GM23338 (cell line): ENCODE measurements at regions not wholly inside any gene's neighbourhood (a gene's known extent, or its start where the extent isn't known, plus 50 kb on each side); places are given as distances from the start of the nearest gene placed in this dataset.

Experiments used
- ATAC-seq: fragments of 200-7000 bp; cut with Tn5 transposase; 3 replicates; pipeline ENCODE4 v1.9.1; 2020
- DNase-seq: peaks from one replicate; pipeline ENCODE4 v3.0.0-alpha.2; 2015; ENCODE audit warnings: low spot score
- H2AFZ ChIP-seq: fragments of 200-600 bp; sonication (generic); 2 replicates; pipeline ENCODE4 v1.8.0; 2016; ENCODE audit warnings: antibody characterized with exemption, mild to moderate bottlenecking, moderate library complexity
- H3F3A ChIP-seq: fragments of 200-600 bp; sonication (generic); replicated peaks from 2 replicates; pipeline ENCODE4 v1.8.0; 2017; ENCODE audit warnings: antibody characterized with exemption, mixed run types, low read depth
- H3K27ac ChIP-seq: fragments of 200-600 bp; sonication (generic); 2 replicates; pipeline ENCODE4 v1.6.1; 2016; ENCODE audit warnings: low read depth
- H3K27me3 ChIP-seq: fragments of 200-600 bp; sonication (generic); 2 replicates; pipeline ENCODE4 v1.8.0; 2016; ENCODE audit warnings: mild to moderate bottlenecking, mixed run types, moderate library complexity; ENCODE audit not compliant: insufficient read depth
- H3K36me3 ChIP-seq: fragments of 200-600 bp; sonication (generic); 2 replicates; pipeline ENCODE4 v1.8.0; 2016; ENCODE audit warnings: mild to moderate bottlenecking; ENCODE audit not compliant: insufficient read depth
- H3K4me1 ChIP-seq: fragments of 200-600 bp; sonication (generic); 2 replicates; pipeline ENCODE4 v1.8.0; 2016; ENCODE audit warnings: mild to moderate bottlenecking, moderate library complexity; ENCODE audit not compliant: insufficient read depth
- H3K4me2 ChIP-seq: fragments of 200-600 bp; sonication (generic); 2 replicates; pipeline ENCODE4 v1.7.1; 2017; ENCODE audit warnings: mixed run types
- H3K4me3 ChIP-seq: fragments of 200-600 bp; sonication (generic); 2 replicates; pipeline ENCODE4 v1.6.1; 2016; ENCODE audit warnings: mixed run types
- H3K79me2 ChIP-seq: fragments of 200-600 bp; sonication (generic); replicated peaks from 2 replicates; pipeline ENCODE4 v1.8.0; 2017; ENCODE audit warnings: mild to moderate bottlenecking; ENCODE audit not compliant: insufficient read depth
- H3K9me2 ChIP-seq: fragments of 200-600 bp; sonication (generic); 2 replicates; pipeline ENCODE4 v1.8.0; 2017; ENCODE audit not compliant: insufficient read depth
- H4K20me1 ChIP-seq: fragments of 200-600 bp; sonication (generic); replicated peaks from 2 replicates; pipeline ENCODE4 v1.8.0; 2017; ENCODE audit warnings: mild to moderate bottlenecking; ENCODE audit not compliant: insufficient read depth
- H3K27ac Mint-ChIP-seq: 2 replicates; pipeline ENCODE4 v1.8.0; 2020; ENCODE audit warnings: inconsistent platforms, mild to moderate bottlenecking, moderate library complexity, mixed read lengths
- H3K27me3 Mint-ChIP-seq: 3 replicates; pipeline ENCODE4 v1.8.0; 2022; ENCODE audit warnings: low read depth, mild to moderate bottlenecking, moderate library complexity, mixed read lengths, inconsistent platforms; ENCODE audit not compliant: insufficient read depth, poor library complexity
- H3K36me3 Mint-ChIP-seq: 3 replicates; pipeline ENCODE4 v1.8.0; 2021; ENCODE audit warnings: low read depth, mild to moderate bottlenecking, inconsistent platforms, moderate library complexity, mixed read lengths
- H3K4me1 Mint-ChIP-seq: 3 replicates; pipeline ENCODE4 v1.8.0; 2020; ENCODE audit warnings: mild to moderate bottlenecking, inconsistent platforms, mixed read lengths
- H3K4me3 Mint-ChIP-seq: 3 replicates; pipeline ENCODE4 v1.8.0; 2021; ENCODE audit warnings: moderate library complexity, mild to moderate bottlenecking, inconsistent platforms, mixed read lengths
- H3K9me3 Mint-ChIP-seq: 3 replicates; pipeline ENCODE4 v1.8.0; 2020; ENCODE audit warnings: moderate library complexity, mild to moderate bottlenecking, inconsistent platforms, mixed read lengths
- CTCF ChIP-seq, 2 experiments: fragments of 200-600 bp in 1 of 2; sonication (generic) in 1 of 2; conservative IDR thresholded peaks; 2 replicates each; pipeline versions ENCODE4 v1.5.1 to v1.6.1; 2016 to 2017; ENCODE audit warnings: antibody characterized with exemption in 2 of 2, low read depth in 2 of 2, mild to moderate bottlenecking in 2 of 2, moderate library complexity in 1 of 2
- ETS1 ChIP-seq: IDR thresholded peaks from 2 replicates; pipeline ENCODE4 v1.6.1; 2016; ENCODE audit warnings: antibody characterized with exemption
- EZH2 ChIP-seq: fragments of 200-600 bp; sonication (generic); IDR thresholded peaks from one replicate; pipeline ENCODE4 v1.8.0; 2017; ENCODE audit warnings: antibody characterized with exemption, mild to moderate bottlenecking, low read depth; ENCODE audit not compliant: unreplicated experiment
- EZH2phosphoT487 ChIP-seq: fragments of 200-600 bp; sonication (generic); IDR thresholded peaks from one replicate; pipeline ENCODE4 v1.8.1; 2018; ENCODE audit warnings: antibody characterized with exemption; ENCODE audit not compliant: unreplicated experiment
- JUNB ChIP-seq: IDR thresholded peaks from one replicate; pipeline ENCODE4 v1.6.1; 2016; ENCODE audit warnings: antibody characterized with exemption; ENCODE audit not compliant: unreplicated experiment
- NANOG ChIP-seq: IDR thresholded peaks from 2 replicates; pipeline ENCODE4 v1.6.1; 2016; ENCODE audit warnings: antibody characterized with exemption, borderline replicate concordance
- POLR2AphosphoS5 ChIP-seq: IDR thresholded peaks from 2 replicates; pipeline ENCODE4 v1.6.1; 2016; ENCODE audit warnings: antibody characterized with exemption, low read depth
- REST ChIP-seq: IDR thresholded peaks from one replicate; pipeline ENCODE4 v1.6.1; 2018; ENCODE audit warnings: antibody characterized with exemption; ENCODE audit not compliant: unreplicated experiment
- STAT1 ChIP-seq: IDR thresholded peaks from one replicate; pipeline ENCODE4 v1.6.1; 2016; ENCODE audit warnings: antibody characterized with exemption; ENCODE audit not compliant: unreplicated experiment
- ZNF331 ChIP-seq: fragments of 250-450 bp; sonication (Bioruptor Pico); IDR thresholded peaks from 2 replicates; pipeline ENCODE4 v1.5.0; 2020; ENCODE audit warnings: low read depth, mild to moderate bottlenecking, moderate library complexity
- ZNF462 ChIP-seq: fragments of 250-450 bp; sonication (Bioruptor Pico); IDR thresholded peaks from 2 replicates; pipeline ENCODE4 v1.5.0; 2020; ENCODE audit warnings: mild to moderate bottlenecking, moderate library complexity

- Histone ChIP-seq H3K79me2 (no peaks in the 10 kb centered on the region), H3K27ac (no peak overlapping the region), H3K9me2 (no peaks in the 10 kb centered on the region), H3K36me3 (no peaks in the 10 kb centered on the region), H3K27me3 (no peaks in the 10 kb centered on the region), H4K20me1 (no peaks in the 10 kb centered on the region), H3K4me2 (no peak overlapping the region), H2AFZ (no peak overlapping the region), H3K4me3 (no peak overlapping the region), H3F3A (no peaks in the 10 kb centered on the region), H3K4me1 (no peaks in the 10 kb centered on the region)
- Mint-ChIP-seq H3K36me3 (no peaks in the 10 kb centered on the region), H3K4me3 (no peak overlapping the region), H3K27ac (no peak overlapping the region), H3K9me3 (no peaks in the 10 kb centered on the region; the same call in 2 of the 3 replicates), H3K4me1 (no peaks in the 10 kb centered on the region), H3K27me3 (no peaks in the 10 kb centered on the region)
- ATAC-seq = no peak
- no peak for TF ChIP-seq ZNF462
- no peak for DNase-seq
Observed at GRCh38 chr2:194700116-194700515, 956.9 kb upstream of the SLC39A10 start.

- Histone ChIP-seq H3K4me1 (no peaks in the 10 kb centered on the region), H3F3A (no peaks in the 10 kb centered on the region), H4K20me1 (no peaks in the 10 kb centered on the region), H3K27ac (no peak overlapping the region), H3K4me2 (no peak overlapping the region), H3K4me3 (no peak overlapping the region), H3K36me3 (no peaks in the 10 kb centered on the region), H2AFZ (no peak overlapping the region), H3K27me3 (no peaks in the 10 kb centered on the region), H3K79me2 (no peaks in the 10 kb centered on the region), H3K9me2 (no peaks in the 10 kb centered on the region)
- H3K4me3 Mint-ChIP-seq = no peak overlapping the region
- no peaks in the 10 kb centered on the region for H3K4me1 Mint-ChIP-seq
- ATAC-seq = no peak
- DNase-seq = no peak
- H3K27me3 Mint-ChIP-seq = no peaks in the 10 kb centered on the region
- no peak overlapping the region for H3K27ac Mint-ChIP-seq
- H3K9me3 Mint-ChIP-seq = no peaks in the 10 kb centered on the region; the same call in 1 of the 3 replicates
- H3K36me3 Mint-ChIP-seq = no peaks in the 10 kb centered on the region
- TF ChIP-seq REST (no peak), JUNB (no peak), CTCF (conservative IDR thresholded peaks at IDR 0.05; ENCODE audit: low read depth in 2 of 2) (no peak), ETS1 (no peak), NANOG (no peak), POLR2AphosphoS5 (no peak), STAT1 (no peak), EZH2 (no peak), EZH2phosphoT487 (no peak), ZNF331 (CRISPR knock-in tag) (no peak)
Observed at GRCh38 chr2:194698012-194698411, 959.0 kb upstream of the SLC39A10 start.
